AML-193 (cell line): ENCODE measurements at regions not wholly inside any gene's neighbourhood (a gene's known extent, or its start where the extent isn't known, plus 50 kb on each side); places are given as distances from the start of the nearest gene placed in this dataset.

Experiments used
- DNase-seq, 2 experiments: peaks; one replicate each; lab custom pipeline; 2025; lab: John Stamatoyannopoulos, UW

- DNase-seq, result no peak
These were observed 62.9 kb upstream of the OXGR1 start for GRCh38 chr13:97057176-97057575.

GRCh38 chr13:97058391-97058790, 64.1 kb upstream of the OXGR1 start:
- DNase-seq, result peak in 1 of 2 experiments; percentile 15

DNA sequence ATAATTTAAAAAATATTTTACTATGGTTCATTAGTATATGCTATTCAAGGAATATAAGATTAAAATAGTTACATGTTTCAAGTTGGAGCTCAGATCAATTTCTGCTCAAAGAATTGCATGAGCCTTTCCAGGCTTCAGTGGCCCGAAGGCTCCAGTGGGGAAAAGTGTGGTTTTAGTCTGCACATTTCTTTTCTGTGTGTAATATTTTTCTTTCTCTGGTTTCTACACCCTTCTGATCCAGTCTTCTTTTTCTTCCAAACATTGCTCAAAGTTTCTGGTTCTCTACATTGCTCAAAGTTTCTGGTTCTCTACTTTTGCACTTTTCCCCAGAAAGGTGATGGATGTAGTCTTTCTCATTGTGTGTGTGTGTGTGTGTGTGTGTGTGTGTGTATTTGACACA, 64.7 kb upstream of the OXGR1 start:
- DNase-seq, result no peak

- DNase-seq, result no peak
These were observed 73.0 kb upstream of the OXGR1 start for GRCh38 chr13:97067017-97067895.

- no peak for DNase-seq
These were observed 73.9 kb upstream of the OXGR1 start for GRCh38 chr13:97068151-97068550.

DNA sequence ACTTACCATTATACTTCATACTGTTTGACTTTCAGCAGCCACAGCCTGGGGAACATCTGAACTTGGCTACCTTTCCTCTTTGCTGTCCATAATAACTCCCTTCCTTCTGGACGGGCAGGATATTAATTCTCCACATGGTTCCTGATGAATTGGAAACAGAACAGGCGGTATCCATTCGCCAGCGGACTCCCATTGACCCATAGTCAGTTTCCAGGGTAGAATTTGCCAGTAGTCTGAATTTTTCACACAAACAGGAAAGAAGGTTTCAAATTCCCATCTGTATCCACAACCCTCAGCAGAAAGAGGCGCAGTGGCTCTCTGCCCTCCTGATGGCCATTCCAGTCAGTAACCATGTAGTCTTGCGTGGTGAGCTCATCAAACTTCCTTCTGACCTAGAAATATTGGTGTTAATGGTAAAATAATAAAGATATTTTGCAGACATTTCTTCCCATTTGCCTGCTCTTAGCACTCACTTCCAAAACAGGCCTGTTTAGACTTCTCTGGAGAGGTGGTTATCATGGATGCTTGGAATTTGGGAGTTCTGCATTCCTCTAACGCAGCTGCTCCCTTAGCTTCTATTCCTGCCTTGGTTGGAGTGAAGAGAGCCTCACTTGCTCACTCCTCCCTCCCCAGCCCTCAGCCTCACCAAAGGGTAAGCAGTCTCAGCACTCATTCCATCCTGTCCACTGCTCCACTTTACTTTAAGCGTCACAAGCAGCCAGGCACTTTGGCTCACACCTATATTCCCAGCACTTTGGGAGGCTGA, 75.0 kb upstream of the OXGR1 start:
- no peak for DNase-seq

DNA sequence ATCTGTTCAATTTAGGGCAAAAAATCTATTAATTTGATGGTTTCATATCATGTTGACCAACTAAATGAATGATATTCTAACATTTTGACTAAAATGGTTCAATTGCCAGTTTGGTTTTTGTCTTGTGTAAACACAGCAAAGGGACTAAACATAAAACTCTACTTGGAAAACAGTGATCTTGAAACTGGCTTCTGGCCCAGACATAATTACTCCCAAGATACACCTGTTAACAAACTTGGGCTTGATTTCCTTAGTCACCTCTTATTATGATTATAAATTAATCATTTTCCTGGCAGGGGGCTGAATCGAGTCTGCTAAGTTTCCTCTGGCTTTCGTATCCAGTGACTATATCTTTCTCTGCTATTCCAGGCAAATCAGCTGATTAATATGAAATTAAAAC, 78.0 kb upstream of the OXGR1 start:
- no peak for DNase-seq

- no peak for DNase-seq
These were observed 80.3 kb upstream of the OXGR1 start for GRCh38 chr13:97074618-97075017.

GRCh38 chr13:97076898-97077297, 82.6 kb upstream of the OXGR1 start:
- DNase-seq, result peak; percentile 60 to 63

DNA sequence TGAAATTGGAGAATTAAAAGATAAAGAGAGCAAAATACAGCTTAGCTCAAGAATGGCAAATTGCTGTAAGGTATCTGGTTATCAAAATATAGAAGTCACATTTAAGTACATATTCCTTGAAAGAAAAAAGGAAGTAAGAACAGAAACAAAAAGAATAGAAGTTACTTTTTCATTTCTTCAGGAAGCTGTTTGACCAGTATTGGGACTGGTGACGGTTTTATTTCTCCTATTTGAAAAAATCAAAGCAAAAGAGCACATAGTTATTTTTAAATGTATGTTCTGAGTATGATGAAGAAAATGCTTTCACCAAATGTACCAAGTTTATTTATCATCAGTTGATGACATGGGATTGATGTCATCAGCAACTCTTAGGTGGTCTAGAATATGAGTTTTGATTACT, 83.1 kb upstream of the OXGR1 start:
- no peak for DNase-seq

DNA sequence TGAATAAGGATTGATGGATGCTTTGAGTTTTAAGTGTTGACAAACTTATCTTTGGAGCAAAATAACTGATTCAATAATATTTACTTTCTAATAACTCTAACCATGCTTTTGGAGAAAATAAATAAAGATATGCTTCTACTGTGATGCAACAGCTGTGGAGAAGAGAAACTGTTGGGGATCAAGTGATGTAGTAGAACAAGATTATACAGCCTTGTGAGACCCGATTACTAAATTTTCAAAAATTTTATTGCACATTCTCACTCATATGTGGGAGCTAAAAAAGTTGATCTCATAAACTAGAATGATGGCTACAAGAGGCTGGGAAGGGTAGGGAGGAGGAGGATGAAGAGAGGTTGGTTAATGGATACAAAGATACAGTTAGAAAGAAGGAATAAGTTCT, 85.5 kb upstream of the OXGR1 start:
- no peak for DNase-seq

DNA sequence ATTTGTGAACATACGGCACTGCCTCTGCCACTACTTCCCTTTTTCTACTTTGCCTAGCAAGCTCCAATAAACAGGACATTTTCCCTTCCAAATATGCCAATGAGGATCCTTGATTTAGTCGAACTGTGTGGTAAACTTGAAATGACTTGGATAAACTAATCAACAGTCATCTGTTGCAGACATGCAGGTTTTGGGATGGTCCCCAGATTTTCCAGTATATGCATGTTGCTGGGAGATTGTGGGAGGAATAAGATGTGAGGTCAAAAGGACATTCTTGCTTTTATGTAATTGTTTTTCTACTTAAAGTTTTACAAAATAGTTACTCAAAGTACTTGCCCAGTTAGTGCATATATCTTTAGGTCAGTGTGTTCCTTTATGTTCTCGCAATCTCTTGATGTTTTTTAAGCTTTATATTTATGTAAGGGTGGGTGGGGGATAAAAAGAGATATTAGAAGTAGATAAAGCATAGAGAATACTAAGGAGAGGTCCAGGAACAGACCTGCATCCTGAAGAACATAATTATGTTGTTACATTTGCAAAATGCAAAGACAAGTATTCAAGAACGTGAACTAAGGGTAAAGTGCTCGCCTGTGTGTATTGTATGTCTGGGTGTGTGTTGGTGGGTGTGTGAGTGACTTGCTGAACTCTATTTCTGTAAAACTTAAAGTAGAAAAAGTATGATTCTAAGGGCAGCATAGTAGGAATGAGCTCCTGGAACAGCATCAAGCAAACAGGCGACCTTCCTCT, 88.4 kb upstream of the OXGR1 start:
- DNase-seq, result no peak

- no peak for DNase-seq
These were observed 96.9 kb upstream of the OXGR1 start for GRCh38 chr13:97091196-97091595.

DNA sequence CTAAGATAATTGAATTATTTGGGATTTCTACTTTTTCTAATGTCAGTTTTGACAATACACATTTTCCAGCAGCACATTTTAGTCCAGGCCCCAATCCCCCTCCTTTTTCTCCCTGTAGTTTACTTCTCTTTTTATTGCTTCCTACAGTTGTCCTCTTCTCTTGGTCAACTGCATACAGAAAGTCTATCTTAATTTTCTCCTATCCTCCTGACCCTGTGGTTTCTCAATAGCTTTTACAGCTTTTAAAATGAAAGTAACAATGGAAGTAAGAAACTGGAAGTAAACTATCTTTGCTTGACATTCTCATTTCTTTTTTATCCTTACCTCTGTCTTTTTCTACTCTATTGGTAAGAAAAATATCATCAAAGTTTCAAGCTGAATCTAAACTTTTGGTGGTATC, 106.5 kb upstream of the OXGR1 start:
- DNase-seq, result no peak

- no peak for DNase-seq
These were observed 107.8 kb upstream of the OXGR1 start for GRCh38 chr13:97101912-97102708.

DNA sequence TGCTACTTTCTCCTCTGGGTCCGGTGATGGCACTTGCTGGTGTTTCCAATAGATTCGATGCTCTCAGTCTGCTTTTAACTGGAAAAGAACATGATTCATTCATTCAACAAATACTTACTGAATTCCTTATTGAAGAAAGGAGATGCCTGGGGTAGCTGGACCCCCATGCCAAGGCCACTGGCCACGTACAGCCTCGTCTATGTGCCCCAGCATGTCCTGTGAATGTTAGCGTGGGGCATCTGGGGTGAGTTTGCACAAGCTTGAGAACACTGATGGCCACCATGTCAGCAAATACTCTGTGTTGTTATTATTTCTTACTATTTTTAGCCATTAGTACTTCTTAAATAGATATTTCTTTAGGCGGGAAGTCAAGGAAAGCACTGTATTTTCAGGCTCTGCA, 112.0 kb upstream of the OXGR1 start:
- DNase-seq, result no peak

GRCh38 chr13:97107815-97108529, 113.7 kb upstream of the OXGR1 start:
- no peak for DNase-seq

DNA sequence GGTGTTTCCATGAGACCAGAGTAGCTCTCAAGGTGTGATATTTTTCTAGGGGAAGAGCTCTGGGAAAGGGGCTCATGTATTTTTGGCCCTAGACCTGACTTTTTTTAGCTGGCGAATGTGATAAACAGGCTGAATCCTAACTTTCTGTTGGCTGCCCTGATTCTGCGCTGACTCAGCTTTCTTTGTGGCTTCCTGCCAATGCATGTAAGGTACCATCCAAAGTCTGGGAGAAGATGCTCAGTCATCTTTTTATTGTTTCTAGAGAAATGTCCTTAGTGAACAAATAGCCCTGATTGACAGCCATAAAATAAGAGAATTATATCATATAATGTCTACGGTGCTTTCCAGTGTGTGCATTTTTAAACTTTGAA, 113.6 kb upstream of the MBNL2 start:
- no peak for DNase-seq

- no peak for DNase-seq
These were observed 112.9 kb upstream of the MBNL2 start for GRCh38 chr13:97109256-97109655.

DNA sequence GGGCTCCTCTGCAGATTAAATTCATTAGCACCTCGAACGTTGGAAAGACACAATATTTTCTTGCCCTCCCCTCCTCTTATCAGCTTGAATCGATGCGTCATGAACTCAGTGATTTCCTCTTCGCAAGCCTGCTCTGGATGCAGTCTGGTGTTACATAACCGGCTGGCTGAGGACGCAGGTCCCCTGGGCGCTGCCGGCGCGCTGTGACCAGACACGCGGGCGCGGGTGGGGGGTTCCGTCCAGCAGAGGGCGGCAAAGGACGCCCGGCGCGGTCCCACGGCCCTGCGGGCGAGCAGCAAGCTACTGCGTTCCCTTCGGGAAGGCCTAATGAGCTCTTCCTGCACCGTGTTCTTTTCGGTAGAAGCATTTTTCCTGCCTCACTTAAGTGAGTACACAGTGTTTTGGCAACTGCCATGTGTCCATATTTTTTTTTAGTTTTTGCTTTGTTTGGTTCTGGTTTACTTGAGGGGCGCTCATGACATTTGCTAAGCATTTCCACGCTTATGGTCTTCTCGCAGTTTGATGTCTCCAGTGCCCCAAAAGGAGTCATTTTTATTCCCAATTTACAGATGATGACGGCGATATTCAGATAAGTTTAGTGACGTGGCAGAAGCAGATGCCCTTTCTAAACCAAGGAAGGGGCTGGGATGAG, 112.2 kb upstream of the MBNL2 start:
- peak; percentile 71 to 78 for DNase-seq

DNA sequence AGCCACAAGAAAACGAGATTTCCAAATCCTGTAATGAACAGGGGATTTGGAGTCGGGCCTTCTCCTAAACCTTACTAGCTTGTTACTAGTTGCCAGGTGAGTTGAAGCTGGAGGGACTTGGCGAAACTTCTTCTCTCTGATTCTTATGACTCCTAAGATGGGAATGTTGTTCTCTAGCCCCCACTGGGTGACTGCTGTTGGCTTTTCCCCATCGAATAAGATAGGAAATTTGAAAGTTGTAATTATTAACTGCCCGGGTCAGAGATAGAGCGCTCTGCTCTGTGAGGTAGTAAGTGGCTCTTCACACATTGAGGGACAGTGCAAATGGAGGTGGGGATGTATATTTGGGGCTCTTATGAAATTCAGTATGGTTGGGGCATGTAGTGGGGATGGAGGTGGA, 111.2 kb upstream of the MBNL2 start:
- DNase-seq, result no peak
